Transverse colon (tissue), 4 donors: ENCODE measurements at regions not wholly inside any gene's neighbourhood (a gene's known extent, or its start where the extent isn't known, plus 50 kb on each side); places are given as distances from the start of the nearest gene placed in this dataset.

Experiments used
- DNase-seq: peaks from one replicate; pipeline ENCODE4 v3.0.0-alpha.2; 2019
- H3K27ac ChIP-seq, 4 donors: fragments of 200-600 bp; sonication (generic); 2 replicates each; pipeline ENCODE4 v1.5.1; 2016 to 2018; ENCODE audit warnings: inconsistent platforms in 4 of 4
- H3K27me3 ChIP-seq: fragments of 200-600 bp; sonication (generic); 2 replicates; pipeline ENCODE4 v1.5.1; 2017; ENCODE audit warnings: inconsistent platforms
- H3K36me3 ChIP-seq, 4 donors: fragments of 200-600 bp; sonication (generic); 2 replicates each; pipeline ENCODE4 v1.5.1; 2017 to 2019; ENCODE audit warnings: inconsistent platforms in 4 of 4
- H3K4me1 ChIP-seq, 4 donors: fragments of 200-600 bp; sonication (generic); 2 replicates each; pipeline ENCODE4 v1.5.1; 2017 to 2020; ENCODE audit warnings: inconsistent platforms in 4 of 4
- H3K4me3 ChIP-seq, 4 donors: fragments of 200-600 bp; sonication (generic); 1 replicate in 1 of 4; 2 replicates in 3 of 4; pipeline versions ENCODE4 v1.5.1 to v1.6.1; 2017 to 2019; ENCODE audit warnings: inconsistent platforms in 4 of 4
- H3K9me3 ChIP-seq, 2 donors: fragments of 200-600 bp; sonication (generic); 2 replicates each; pipeline ENCODE4 v1.5.1; 2017 to 2019; ENCODE audit warnings: inconsistent platforms in 2 of 2
- CTCF ChIP-seq, 5 experiments: fragments of 200-600 bp in 3 of 5; fragments of 450-650 bp in 2 of 5; sonication (generic) in 3 of 5; IDR thresholded peaks; 1 replicate in 2 of 5; 2 replicates in 3 of 5; pipeline ENCODE4 v1.5.1; 2016 to 2017; ENCODE audit warnings: antibody characterized with exemption in 5 of 5, inconsistent platforms in 3 of 5, mild to moderate bottlenecking in 2 of 5, moderate library complexity in 1 of 5
- EP300 ChIP-seq: sonication (generic); formaldehyde crosslinking; IDR thresholded peaks from one replicate; pipeline ENCODE4 v1.6.1; 2017; ENCODE audit warnings: antibody characterized with exemption, low read depth
- POLR2A ChIP-seq: fragments of 450-650 bp; IDR thresholded peaks from one replicate; pipeline ENCODE4 v1.6.1; 2016; ENCODE audit warnings: antibody characterized with exemption, mild to moderate bottlenecking, moderate library complexity
- POLR2AphosphoS5 ChIP-seq, 3 donors: sonication (generic); formaldehyde crosslinking; IDR thresholded peaks; one replicate each; pipeline ENCODE4 v1.6.1; 2016; ENCODE audit warnings: antibody characterized with exemption in 3 of 3
- WGBS, 2 donors: methylation state at CpG; one replicate each; pipeline ENCODE4 v1.1.5; 2018; ENCODE audit warnings: low coverage in 1 of 2; 5-methylcytosine and 5-hydroxymethylcytosine counted together
- in situ Hi-C, 4 donors: fragments of 200-750 bp; cut with MboI; loops; one replicate each; pipeline versions ENCODE4 v1.15.0 to v1.15.1; 2017; ENCODE audit warnings: low sequenced_read_pairs in 3 of 4, low pct_ligation_motif_present in 1 of 4, low pct_unique_long_range_greater_than_20kb in 1 of 4
- intact Hi-C: fragments of 100-400 bp; cut with DNase I; formaldehyde crosslinking; loops from one replicate; pipeline ENCODE4 v1.15.1; 2023; ENCODE audit warnings: low total_unique reads

- Histone ChIP-seq H3K36me3 (no peaks in the 10 kb centered on the region), H3K4me3 (no peak overlapping the region), H3K27me3 (no peaks in the 10 kb centered on the region), H3K9me3 (no peaks in the 10 kb centered on the region), H3K4me1 (no peaks in the 10 kb centered on the region), H3K27ac (no peak overlapping the region)
- no peak for DNase-seq
- TF ChIP-seq POLR2A (no peak), EP300 (no peak), POLR2AphosphoS5 (IDR thresholded peaks at IDR 0.05) (no peak), CTCF (IDR thresholded peaks at IDR 0.05) (no peak)
- 26 to 40% methylated on average over 2 of the region's 2 CpGs for WGBS, 2 donors
- in situ Hi-C loops (no loop called here), intact Hi-C loops (no loop called here)
Observed at GRCh38 chr15:56307180-56307579, 58.0 kb upstream of the TEX9 start.

GRCh38 chr15:56298723-56299122 is 55.0 kb upstream of the RFX7 start:
- in situ Hi-C loops (loop anchor here in 1 of 4 donors (25.0 kb wide), 1 partner anchor 264 kb away; no protein-coding TSS in a partner anchor), intact Hi-C loops (no loop called here)
- Histone ChIP-seq H3K27me3 (no peaks in the 10 kb centered on the region), H3K36me3 (no peaks in the 10 kb centered on the region), H3K4me3 (no peak overlapping the region), H3K9me3 (no peaks in the 10 kb centered on the region), H3K27ac (no peak overlapping the region), H3K4me1 (no peaks in the 10 kb centered on the region)
- TF ChIP-seq EP300 (no peak), CTCF (IDR thresholded peaks at IDR 0.05) (no peak), POLR2A (no peak), POLR2AphosphoS5 (IDR thresholded peaks at IDR 0.05) (no peak)
- no peak for DNase-seq
- WGBS, 2 donors: 87 to 96% methylated on average over 1 of the region's 1 CpG

GRCh38 chr15:56295433-56295832 is 51.8 kb upstream of the RFX7 start:
- no peaks in the 10 kb centered on the region for H3K27me3 ChIP-seq
- in situ Hi-C loops: loop anchor here in 1 of 4 donors (25.0 kb wide), 1 partner anchor 267 kb away; no protein-coding TSS in a partner anchor
- H3K4me1 ChIP-seq: no peaks in the 10 kb centered on the region
- no peaks in the 10 kb centered on the region for H3K36me3 ChIP-seq
- DNase-seq: no peak
- H3K27ac ChIP-seq: no peak overlapping the region
- H3K4me3 ChIP-seq: no peak overlapping the region
- no peaks in the 10 kb centered on the region for H3K9me3 ChIP-seq
- 70 to 74% methylated on average over 2 of the region's 2 CpGs for WGBS, 2 donors
- no peak for TF ChIP-seq CTCF (IDR thresholded peaks at IDR 0.05)
- TF ChIP-seq POLR2A: no peak
- intact Hi-C loops: no loop called here

GRCh38 chr15:56293495-56294292 is 50.0 kb upstream of the RFX7 start:
- intact Hi-C loops: no loop called here
- Histone ChIP-seq H3K27ac (no peak overlapping the region), H3K4me3 (no peak overlapping the region), H3K36me3 (no peaks in the 10 kb centered on the region), H3K27me3 (no peaks in the 10 kb centered on the region), H3K9me3 (peaks cover 0 to under 1% of the 10 kb centered on the region in 2 donors), H3K4me1 (no peaks in the 10 kb centered on the region)
- no peak for TF ChIP-seq CTCF (IDR thresholded peaks at IDR 0.05)
- no peak for TF ChIP-seq POLR2A
- no peak for TF ChIP-seq EP300
- TF ChIP-seq POLR2AphosphoS5 (IDR thresholded peaks at IDR 0.05): no peak
- in situ Hi-C loops: loop anchor here in 1 of 4 donors (25.0 kb wide), 1 partner anchor 269 kb away; no protein-coding TSS in a partner anchor
- DNase-seq: no peak
- WGBS, 2 donors: 61 to 62% methylated on average over 2 to 5 of the region's 5 CpGs
